Fibroblast of lung (primary cell): ENCODE measurements at regions not wholly inside any gene's neighbourhood (a gene's known extent, or its start where the extent isn't known, plus 50 kb on each side); places are given as distances from the start of the nearest gene placed in this dataset.

Source experiments
- DNase-seq, 2 donors: peaks; one replicate each; pipeline versions ENCODE4 v3.0.0 to v3.0.0-alpha.2; 2010; ENCODE audit warnings: low read depth in 2 of 2
- H2AFZ ChIP-seq: 2 replicates; pipeline ENCODE4 v1.5.1; 2012; ENCODE audit warnings: low read length, control low read depth, inconsistent platforms
- H3K27ac ChIP-seq: 2 replicates; pipeline ENCODE4 v1.5.1; 2011; ENCODE audit warnings: low read length, control low read depth; ENCODE audit not compliant: insufficient read depth
- H3K27me3 ChIP-seq: 2 replicates; pipeline ENCODE4 v1.5.1; 2011; ENCODE audit warnings: mild to moderate bottlenecking, low read length; ENCODE audit not compliant: control insufficient read depth, insufficient read depth
- H3K36me3 ChIP-seq: 2 replicates; pipeline ENCODE4 v1.5.1; 2011; ENCODE audit warnings: low read length; ENCODE audit not compliant: control insufficient read depth, insufficient read depth
- H3K4me1 ChIP-seq: 2 replicates; pipeline ENCODE4 v1.5.1; 2011; ENCODE audit warnings: low read length; ENCODE audit not compliant: control insufficient read depth, insufficient read depth; ENCODE audit errors: extremely low read depth
- H3K4me2 ChIP-seq: 2 replicates; pipeline ENCODE4 v1.5.1; 2011; ENCODE audit warnings: low read length, control low read depth; ENCODE audit not compliant: insufficient read depth; ENCODE audit errors: extremely low read depth
- H3K4me3 ChIP-seq, 4 experiments: fragments of 200-600 bp in 1 of 4; sonication (generic) in 1 of 4; replicated peaks in 1 of 4; 2 replicates each; pipeline ENCODE4 v1.5.1; 2011 to 2016; ENCODE audit warnings: low read length in 4 of 4, low read depth in 3 of 4, mild to moderate bottlenecking in 3 of 4, control low read depth in 2 of 4, inconsistent platforms in 1 of 4, mixed read lengths in 1 of 4; ENCODE audit not compliant: insufficient read depth in 1 of 4; ENCODE audit errors: control extremely low read depth in 1 of 4
- H3K79me2 ChIP-seq: 2 replicates; pipeline ENCODE4 v1.5.1; 2012; ENCODE audit warnings: mild to moderate bottlenecking, low read length, inconsistent platforms; ENCODE audit not compliant: control insufficient read depth, insufficient read depth
- H3K9ac ChIP-seq: 2 replicates; pipeline ENCODE4 v1.5.1; 2011; ENCODE audit warnings: mild to moderate bottlenecking, low read length, control low read depth; ENCODE audit not compliant: insufficient read depth
- H3K9me3 ChIP-seq: 2 replicates; pipeline ENCODE4 v1.5.1; 2012; ENCODE audit warnings: low read depth, low read length; ENCODE audit not compliant: control insufficient read depth, insufficient read depth
- H4K20me1 ChIP-seq: 2 replicates; pipeline ENCODE4 v1.5.1; 2011; ENCODE audit warnings: low read length; ENCODE audit not compliant: control insufficient read depth, insufficient read depth; ENCODE audit errors: extremely low read depth
- EZH2 ChIP-seq: IDR thresholded peaks from 2 replicates; pipeline ENCODE4 v1.5.1; 2012; ENCODE audit warnings: low read length, control low read depth, mild to moderate bottlenecking; ENCODE audit errors: missing control alignments
- TF ChIP-seq, protein P1 (sequence below), 2 donors: IDR thresholded peaks in 1 of 2; conservative IDR thresholded peaks in 1 of 2; 1 replicate in 1 of 2; 2 replicates in 1 of 2; pipeline ENCODE4 v1.5.1; 2011 to 2012; ENCODE audit warnings: low read length in 2 of 2, control low read depth in 1 of 2, inconsistent platforms in 1 of 2, low read depth in 1 of 2, mild to moderate bottlenecking in 1 of 2

DNA sequence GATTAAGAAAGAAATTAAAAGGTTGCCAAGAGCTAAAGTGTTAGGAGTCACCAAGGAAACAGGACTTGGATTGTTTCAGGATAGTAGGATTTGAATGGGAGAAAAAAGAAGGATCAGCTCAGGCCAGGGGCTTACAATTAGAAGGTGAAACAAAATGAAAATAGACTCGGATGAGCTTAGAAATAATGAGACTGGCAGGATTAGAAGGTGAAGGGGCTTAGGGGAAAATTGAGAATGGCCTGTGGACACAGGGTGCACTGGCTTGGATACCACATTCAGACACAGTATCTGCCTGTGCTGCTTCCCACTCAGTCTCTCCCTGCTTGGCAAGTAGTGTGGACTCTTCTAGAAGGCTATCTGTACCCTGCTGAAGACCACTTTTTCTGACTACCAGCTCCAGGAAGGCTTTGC lies 206.1 kb upstream of the ATP10A start:
- Histone ChIP-seq H3K79me2 (no peaks in the 10 kb centered on the region), H3K4me2 (no peak overlapping the region), H2AFZ (no peak overlapping the region), H4K20me1 (no peaks in the 10 kb centered on the region), H3K27ac (no peak overlapping the region), H3K4me1 (no peaks in the 10 kb centered on the region), H3K9ac (no peak overlapping the region), H3K36me3 (no peaks in the 10 kb centered on the region), H3K4me3 (no peak overlapping the region), H3K9me3 (no peaks in the 10 kb centered on the region), H3K27me3 (no peaks in the 10 kb centered on the region)
- DNase-seq, result no peak
- no peak for TF ChIP-seq EZH2
- TF ChIP-seq, protein P1, sequence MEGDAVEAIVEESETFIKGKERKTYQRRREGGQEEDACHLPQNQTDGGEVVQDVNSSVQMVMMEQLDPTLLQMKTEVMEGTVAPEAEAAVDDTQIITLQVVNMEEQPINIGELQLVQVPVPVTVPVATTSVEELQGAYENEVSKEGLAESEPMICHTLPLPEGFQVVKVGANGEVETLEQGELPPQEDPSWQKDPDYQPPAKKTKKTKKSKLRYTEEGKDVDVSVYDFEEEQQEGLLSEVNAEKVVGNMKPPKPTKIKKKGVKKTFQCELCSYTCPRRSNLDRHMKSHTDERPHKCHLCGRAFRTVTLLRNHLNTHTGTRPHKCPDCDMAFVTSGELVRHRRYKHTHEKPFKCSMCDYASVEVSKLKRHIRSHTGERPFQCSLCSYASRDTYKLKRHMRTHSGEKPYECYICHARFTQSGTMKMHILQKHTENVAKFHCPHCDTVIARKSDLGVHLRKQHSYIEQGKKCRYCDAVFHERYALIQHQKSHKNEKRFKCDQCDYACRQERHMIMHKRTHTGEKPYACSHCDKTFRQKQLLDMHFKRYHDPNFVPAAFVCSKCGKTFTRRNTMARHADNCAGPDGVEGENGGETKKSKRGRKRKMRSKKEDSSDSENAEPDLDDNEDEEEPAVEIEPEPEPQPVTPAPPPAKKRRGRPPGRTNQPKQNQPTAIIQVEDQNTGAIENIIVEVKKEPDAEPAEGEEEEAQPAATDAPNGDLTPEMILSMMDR (conservative IDR thresholded peaks at IDR 0.05 in 1 of 2, IDR thresholded peaks at IDR 0.05 in 1 of 2; ENCODE audit: low read depth in 1 of 2, low read length in 2 of 2), result no peak

DNA sequence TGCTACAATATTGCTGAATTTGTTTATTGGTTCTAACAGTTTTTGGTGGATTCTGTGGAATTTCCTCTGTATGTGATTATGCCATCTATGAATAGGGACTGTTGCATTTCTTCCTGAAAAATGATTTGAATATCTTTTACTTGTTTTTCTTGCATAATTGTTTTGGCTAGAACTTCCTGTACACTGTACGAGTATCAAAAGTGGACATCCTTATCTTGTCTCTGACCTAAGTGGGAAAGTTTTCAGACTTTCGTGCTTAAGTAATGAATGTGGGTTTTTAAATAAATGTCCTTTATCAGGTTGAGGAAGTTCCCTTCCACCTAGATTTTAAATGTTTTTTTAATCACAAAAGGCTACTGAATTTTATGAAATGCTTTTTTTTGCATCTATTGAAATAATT lies 203.8 kb upstream of the ATP10A start:
- no peaks in the 10 kb centered on the region for H4K20me1 ChIP-seq
- H3K79me2 ChIP-seq, result no peaks in the 10 kb centered on the region
- H3K4me1 ChIP-seq, result no peaks in the 10 kb centered on the region
- H3K4me3 ChIP-seq, result no peak overlapping the region
- DNase-seq, result no peak
- no peak overlapping the region for H3K27ac ChIP-seq
- no peak overlapping the region for H3K4me2 ChIP-seq
- H3K9ac ChIP-seq, result no peak overlapping the region
- TF ChIP-seq, protein P1 (conservative IDR thresholded peaks at IDR 0.05 in 1 of 2, IDR thresholded peaks at IDR 0.05 in 1 of 2; ENCODE audit: low read depth in 1 of 2, low read length in 2 of 2), result no peak
- no peak for TF ChIP-seq EZH2
- H3K9me3 ChIP-seq, result no peaks in the 10 kb centered on the region
- H2AFZ ChIP-seq, result no peak overlapping the region
- no peaks in the 10 kb centered on the region for H3K27me3 ChIP-seq
- no peaks in the 10 kb centered on the region for H3K36me3 ChIP-seq

DNA sequence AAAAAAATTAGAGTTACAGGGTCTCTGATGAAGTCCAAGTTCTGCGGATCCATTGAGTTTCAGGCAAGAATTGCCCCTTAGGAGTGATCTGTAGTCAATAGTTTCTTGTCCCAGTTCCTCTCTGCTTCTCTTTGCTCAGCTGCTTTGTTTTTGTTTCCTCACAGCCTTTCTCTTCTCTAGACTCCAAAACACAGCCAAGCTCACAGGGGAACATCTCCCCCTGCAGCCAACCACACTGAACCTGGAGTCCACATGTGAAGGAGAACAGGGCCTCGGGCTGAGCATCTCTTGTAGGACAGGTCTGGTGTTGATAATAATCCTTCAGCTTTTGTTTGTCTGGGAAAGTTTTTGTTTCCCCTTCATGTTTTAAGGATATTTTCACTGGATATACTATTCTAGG lies 202.6 kb upstream of the ATP10A start:
- Histone ChIP-seq H4K20me1 (no peaks in the 10 kb centered on the region), H3K4me3 (no peak overlapping the region), H3K79me2 (no peaks in the 10 kb centered on the region), H3K4me2 (no peak overlapping the region), H3K36me3 (no peaks in the 10 kb centered on the region), H2AFZ (no peak overlapping the region), H3K4me1 (no peaks in the 10 kb centered on the region), H3K9ac (no peak overlapping the region), H3K27me3 (no peaks in the 10 kb centered on the region), H3K27ac (no peak overlapping the region), H3K9me3 (no peaks in the 10 kb centered on the region)
- TF ChIP-seq, protein P1 (conservative IDR thresholded peaks at IDR 0.05 in 1 of 2, IDR thresholded peaks at IDR 0.05 in 1 of 2; ENCODE audit: low read depth in 1 of 2, low read length in 2 of 2), result no peak
- TF ChIP-seq EZH2, result no peak
- no peak for DNase-seq
